Neural progenitor cell (in vitro differentiated cells): ENCODE measurements at regions not wholly inside any gene's neighbourhood (a gene's known extent, or its start where the extent isn't known, plus 50 kb on each side); places are given as distances from the start of the nearest gene placed in this dataset.

ENCODE experiments used
- CTCF ChIP-seq: fragments of 200-600 bp; sonication (generic); IDR thresholded peaks from 2 replicates; pipeline ENCODE4 v1.5.1; 2017; ENCODE audit warnings: antibody characterized with exemption, mild to moderate bottlenecking
- EZH2 ChIP-seq: fragments of 200-600 bp; sonication (generic); IDR thresholded peaks from 2 replicates; pipeline ENCODE4 v1.6.1; 2017; ENCODE audit warnings: antibody characterized with exemption, mild to moderate bottlenecking, moderate library complexity
- EZH2phosphoT487 ChIP-seq: fragments of 200-600 bp; sonication (generic); IDR thresholded peaks from 2 replicates; pipeline ENCODE4 v1.6.1; 2017; ENCODE audit warnings: antibody characterized with exemption

- TF ChIP-seq CTCF (no peak), EZH2phosphoT487 (no peak), EZH2 (no peak)
Observed at GRCh38 chr11:130787092-130787616, 129.1 kb downstream of the SNX19 start.
